Liver (tissue), 8 donors: ENCODE measurements at regions not wholly inside any gene's neighbourhood (a gene's known extent, or its start where the extent isn't known, plus 50 kb on each side); places are given as distances from the start of the nearest gene placed in this dataset.

Source experiments
- DNase-seq: peaks from one replicate; pipeline ENCODE4 v3.0.0-alpha.2; 2017; ENCODE audit warnings: low spot score
- H3K27ac ChIP-seq, 2 donors: one replicate each; pipeline ENCODE4 v1.7.0; 2013; ENCODE audit warnings: inconsistent platforms in 2 of 2, low read length in 2 of 2, control low read depth in 1 of 2, low read depth in 1 of 2, mild to moderate bottlenecking in 1 of 2
- H3K27me3 ChIP-seq, 4 donors: one replicate each; pipeline versions ENCODE4 v1.6.1 to v1.7.0; 2013; ENCODE audit warnings: low read length in 3 of 4, inconsistent platforms in 1 of 4, mild to moderate bottlenecking in 1 of 4, moderate library complexity in 1 of 4; ENCODE audit not compliant: control insufficient read depth in 4 of 4, insufficient read depth in 4 of 4
- H3K36me3 ChIP-seq, 4 donors: one replicate each; pipeline versions ENCODE4 v1.6.1 to v1.7.0; 2013; ENCODE audit warnings: low read length in 3 of 4, mild to moderate bottlenecking in 3 of 4, low read depth in 1 of 4, moderate library complexity in 1 of 4; ENCODE audit not compliant: control insufficient read depth in 4 of 4, insufficient read depth in 3 of 4
- H3K4me1 ChIP-seq, 4 donors: one replicate each; pipeline versions ENCODE4 v1.6.1 to v1.7.0; 2013; ENCODE audit warnings: low read length in 3 of 4, mild to moderate bottlenecking in 3 of 4, moderate library complexity in 1 of 4; ENCODE audit not compliant: control insufficient read depth in 4 of 4, insufficient read depth in 4 of 4
- H3K4me3 ChIP-seq, 3 donors: one replicate each; pipeline versions ENCODE4 v1.6.1 to v1.7.0; 2013; ENCODE audit warnings: low read length in 3 of 3, control low read depth in 1 of 3, low read depth in 1 of 3, mild to moderate bottlenecking in 1 of 3
- H3K9ac ChIP-seq, 2 donors: one replicate each; pipeline ENCODE4 v1.7.0; 2013; ENCODE audit warnings: low read length in 2 of 2, mild to moderate bottlenecking in 2 of 2, moderate library complexity in 2 of 2, control low read depth in 1 of 2, low read depth in 1 of 2
- H3K9me3 ChIP-seq, 4 donors: one replicate each; pipeline versions ENCODE4 v1.6.1 to v1.7.0; 2013; ENCODE audit warnings: low read length in 3 of 4; ENCODE audit not compliant: control insufficient read depth in 4 of 4
- ATF3 ChIP-seq: IDR thresholded peaks from 2 replicates; pipeline ENCODE4 v1.6.1; 2016; ENCODE audit warnings: antibody characterized with exemption
- CTCF ChIP-seq: fragments of 150-350 bp; IDR thresholded peaks from 2 replicates; pipeline ENCODE4 v1.5.1; 2017; ENCODE audit warnings: improper control_type of control experiment, low read depth, low read length; ENCODE audit not compliant: missing input control
- EGR1 ChIP-seq, 2 donors: IDR thresholded peaks; 2 replicates each; pipeline ENCODE4 v1.6.1; 2016 to 2018; ENCODE audit warnings: antibody characterized with exemption in 2 of 2, low read depth in 2 of 2
- FOXA1 ChIP-seq: IDR thresholded peaks from 2 replicates; pipeline ENCODE4 v1.6.1; 2016; ENCODE audit warnings: antibody characterized with exemption
- FOXA2 ChIP-seq: IDR thresholded peaks from 2 replicates; pipeline ENCODE4 v1.6.1; 2016; ENCODE audit warnings: antibody characterized with exemption
- GABPA ChIP-seq, 2 donors: IDR thresholded peaks in 1 of 2; conservative IDR thresholded peaks in 1 of 2; 2 replicates each; pipeline ENCODE4 v1.6.1; 2016; ENCODE audit warnings: antibody characterized with exemption in 2 of 2, mild to moderate bottlenecking in 1 of 2, moderate library complexity in 1 of 2
- HNF4A ChIP-seq, 2 donors: conservative IDR thresholded peaks; 2 replicates each; pipeline ENCODE4 v1.6.1; 2016; ENCODE audit warnings: antibody characterized with exemption in 2 of 2, mild to moderate bottlenecking in 2 of 2
- HNF4G ChIP-seq: IDR thresholded peaks from 2 replicates; pipeline ENCODE4 v1.6.1; 2016; ENCODE audit warnings: antibody characterized with exemption
- JUND ChIP-seq, 2 donors: IDR thresholded peaks; 2 replicates each; pipeline ENCODE4 v1.6.1; 2016; ENCODE audit warnings: antibody characterized with exemption in 2 of 2
- MAX ChIP-seq: IDR thresholded peaks from 2 replicates; pipeline ENCODE4 v1.6.1; 2016; ENCODE audit warnings: antibody characterized with exemption
- NR2F2 ChIP-seq: IDR thresholded peaks from 2 replicates; pipeline ENCODE4 v1.6.1; 2016; ENCODE audit warnings: antibody characterized with exemption
- RAD21 ChIP-seq, 2 donors: IDR thresholded peaks; 2 replicates each; pipeline ENCODE4 v1.6.1; 2016; ENCODE audit warnings: antibody characterized with exemption in 2 of 2, mild to moderate bottlenecking in 2 of 2
- REST ChIP-seq: IDR thresholded peaks from 2 replicates; pipeline ENCODE4 v1.6.1; 2016; ENCODE audit warnings: antibody characterized with exemption, mild to moderate bottlenecking
- RXRA ChIP-seq, 2 donors: IDR thresholded peaks; 2 replicates each; pipeline ENCODE4 v1.6.1; 2017 to 2018; ENCODE audit warnings: antibody characterized with exemption in 2 of 2, mild to moderate bottlenecking in 1 of 2
- SP1 ChIP-seq: IDR thresholded peaks from 2 replicates; pipeline ENCODE4 v1.6.1; 2018; ENCODE audit warnings: antibody characterized with exemption, mild to moderate bottlenecking
- TAF1 ChIP-seq: conservative IDR thresholded peaks from 2 replicates; pipeline ENCODE4 v1.6.1; 2016; ENCODE audit warnings: antibody characterized with exemption, mild to moderate bottlenecking
- YY1 ChIP-seq: IDR thresholded peaks from 2 replicates; pipeline ENCODE4 v1.6.1; 2016; ENCODE audit warnings: antibody characterized with exemption, mild to moderate bottlenecking
- ZBTB33 ChIP-seq: IDR thresholded peaks from 2 replicates; pipeline ENCODE4 v1.6.1; 2016; ENCODE audit warnings: antibody characterized with exemption
- WGBS: extraction: QIAGEN DNeasy Blood & Tissue Kit; methylation state at CpG from one replicate; pipeline ENCODE4 v1.1.7; 2013; 5-methylcytosine and 5-hydroxymethylcytosine counted together
- donor health status: healthy.
- donor health status: healthy.
- donor health status: healthy.
- donor health status: healthy.
- donor health status: healthy.

GRCh38 chr17:13417381-13417950 is 184.3 kb downstream of the HS3ST3A1 start:
- TF ChIP-seq HNF4G (no peak), TAF1 (no peak), NR2F2 (no peak), MAX (no peak), YY1 (no peak), CTCF (no peak), REST (no peak), RXRA (IDR thresholded peaks at IDR 0.05) (no peak), FOXA1 (no peak), ATF3 (no peak), ZBTB33 (no peak), JUND (IDR thresholded peaks at IDR 0.05) (no peak), EGR1 (IDR thresholded peaks at IDR 0.05; ENCODE audit: low read depth in 2 of 2) (no peak), SP1 (no peak), HNF4A (conservative IDR thresholded peaks at IDR 0.05) (no peak), RAD21 (IDR thresholded peaks at IDR 0.05) (no peak), FOXA2 (no peak), GABPA (IDR thresholded peaks at IDR 0.05 in 1 of 2, conservative IDR thresholded peaks at IDR 0.05 in 1 of 2) (no peak)

More at GRCh38 chr17:13417381-13417950, 184.3 kb downstream of the HS3ST3A1 start:
- peaks cover 3 to 16% (median 9%) of the 10 kb centered on the region in 4 donors for H3K4me1 ChIP-seq
- no peaks in the 10 kb centered on the region for H3K27me3 ChIP-seq
- no peak for DNase-seq
- no peak overlapping the region for H3K4me3 ChIP-seq
- H3K36me3 ChIP-seq, result no peaks in the 10 kb centered on the region
- H3K9me3 ChIP-seq, result no peaks in the 10 kb centered on the region
- no peak overlapping the region for H3K27ac ChIP-seq
- no peak overlapping the region for H3K9ac ChIP-seq
- 80% methylated on average over 2 of the region's 2 CpGs for WGBS
